ENCODE measurements at regions not wholly inside any gene's neighbourhood (a gene's known extent, or its start where the extent isn't known, plus 50 kb on each side); places are given as distances from the start of the nearest gene placed in this dataset.

GRCh38 chrX:117400839-117401238 lies 715.8 kb downstream of the KLHL13 start:
- TF ChIP-seq POLR2AphosphoS5 (IDR thresholded peaks at IDR 0.05; ENCODE audit: insufficient read depth in 1 of 2, low read depth in 1 of 2) (no peak), POLR2A (IDR thresholded peaks at IDR 0.05) (no peak)
- TF ChIP-seq, protein P1, sequence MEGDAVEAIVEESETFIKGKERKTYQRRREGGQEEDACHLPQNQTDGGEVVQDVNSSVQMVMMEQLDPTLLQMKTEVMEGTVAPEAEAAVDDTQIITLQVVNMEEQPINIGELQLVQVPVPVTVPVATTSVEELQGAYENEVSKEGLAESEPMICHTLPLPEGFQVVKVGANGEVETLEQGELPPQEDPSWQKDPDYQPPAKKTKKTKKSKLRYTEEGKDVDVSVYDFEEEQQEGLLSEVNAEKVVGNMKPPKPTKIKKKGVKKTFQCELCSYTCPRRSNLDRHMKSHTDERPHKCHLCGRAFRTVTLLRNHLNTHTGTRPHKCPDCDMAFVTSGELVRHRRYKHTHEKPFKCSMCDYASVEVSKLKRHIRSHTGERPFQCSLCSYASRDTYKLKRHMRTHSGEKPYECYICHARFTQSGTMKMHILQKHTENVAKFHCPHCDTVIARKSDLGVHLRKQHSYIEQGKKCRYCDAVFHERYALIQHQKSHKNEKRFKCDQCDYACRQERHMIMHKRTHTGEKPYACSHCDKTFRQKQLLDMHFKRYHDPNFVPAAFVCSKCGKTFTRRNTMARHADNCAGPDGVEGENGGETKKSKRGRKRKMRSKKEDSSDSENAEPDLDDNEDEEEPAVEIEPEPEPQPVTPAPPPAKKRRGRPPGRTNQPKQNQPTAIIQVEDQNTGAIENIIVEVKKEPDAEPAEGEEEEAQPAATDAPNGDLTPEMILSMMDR (IDR thresholded peaks at IDR 0.05), result no peak

Measured in vagina (tissue), 2 donors.